D721Med (cell line): ENCODE measurements at regions not wholly inside any gene's neighbourhood (a gene's known extent, or its start where the extent isn't known, plus 50 kb on each side); places are given as distances from the start of the nearest gene placed in this dataset.

ENCODE experiments used
- DNase-seq: peaks from one replicate; pipeline ENCODE4 v3.0.0; 2011; ENCODE audit warnings: low spot score; ENCODE audit not compliant: insufficient read length
- FAIRE-seq: peaks from 2 replicates; lab custom pipeline; 2011; peaks lifted over from hg19 to GRCh38; lab: Jason Lieb, UNC
- TF ChIP-seq, protein P1 (sequence below): IDR thresholded peaks from 2 replicates; pipeline ENCODE4 v1.5.1; 2012; ENCODE audit warnings: mild to moderate bottlenecking, control low read depth; ENCODE audit not compliant: insufficient read depth; ENCODE audit errors: missing control alignments

DNA sequence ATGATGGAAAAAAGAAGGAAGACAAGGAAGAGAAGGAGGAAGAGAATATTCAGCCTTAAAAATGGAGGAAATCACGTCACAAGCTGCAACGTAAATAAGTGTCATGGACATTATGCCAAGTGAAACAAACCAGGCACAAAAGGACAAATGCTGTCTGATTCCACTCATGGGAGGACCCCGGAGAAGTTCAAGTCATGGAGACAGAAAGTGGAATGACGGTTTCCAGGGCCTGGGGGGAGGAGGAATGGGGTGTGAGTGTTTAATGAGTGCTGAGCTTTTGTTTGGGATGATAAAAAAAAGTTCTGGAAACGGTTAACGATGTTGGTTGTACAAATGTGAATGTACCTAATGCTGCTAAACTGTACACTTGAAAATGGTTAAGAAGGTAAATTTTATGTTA is 439.5 kb downstream of the GADD45G start:
- DNase-seq (no peak), FAIRE-seq (no peak)

GRCh38 chr9:90044710-90045151 is 439.9 kb downstream of the GADD45G start:
- TF ChIP-seq, protein P1, sequence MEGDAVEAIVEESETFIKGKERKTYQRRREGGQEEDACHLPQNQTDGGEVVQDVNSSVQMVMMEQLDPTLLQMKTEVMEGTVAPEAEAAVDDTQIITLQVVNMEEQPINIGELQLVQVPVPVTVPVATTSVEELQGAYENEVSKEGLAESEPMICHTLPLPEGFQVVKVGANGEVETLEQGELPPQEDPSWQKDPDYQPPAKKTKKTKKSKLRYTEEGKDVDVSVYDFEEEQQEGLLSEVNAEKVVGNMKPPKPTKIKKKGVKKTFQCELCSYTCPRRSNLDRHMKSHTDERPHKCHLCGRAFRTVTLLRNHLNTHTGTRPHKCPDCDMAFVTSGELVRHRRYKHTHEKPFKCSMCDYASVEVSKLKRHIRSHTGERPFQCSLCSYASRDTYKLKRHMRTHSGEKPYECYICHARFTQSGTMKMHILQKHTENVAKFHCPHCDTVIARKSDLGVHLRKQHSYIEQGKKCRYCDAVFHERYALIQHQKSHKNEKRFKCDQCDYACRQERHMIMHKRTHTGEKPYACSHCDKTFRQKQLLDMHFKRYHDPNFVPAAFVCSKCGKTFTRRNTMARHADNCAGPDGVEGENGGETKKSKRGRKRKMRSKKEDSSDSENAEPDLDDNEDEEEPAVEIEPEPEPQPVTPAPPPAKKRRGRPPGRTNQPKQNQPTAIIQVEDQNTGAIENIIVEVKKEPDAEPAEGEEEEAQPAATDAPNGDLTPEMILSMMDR: no peak
- no peak for DNase-seq
- FAIRE-seq: no peak

More for the DNA sequence above, 439.5 kb downstream of the GADD45G start:
- TF ChIP-seq, protein P1: no peak

DNA sequence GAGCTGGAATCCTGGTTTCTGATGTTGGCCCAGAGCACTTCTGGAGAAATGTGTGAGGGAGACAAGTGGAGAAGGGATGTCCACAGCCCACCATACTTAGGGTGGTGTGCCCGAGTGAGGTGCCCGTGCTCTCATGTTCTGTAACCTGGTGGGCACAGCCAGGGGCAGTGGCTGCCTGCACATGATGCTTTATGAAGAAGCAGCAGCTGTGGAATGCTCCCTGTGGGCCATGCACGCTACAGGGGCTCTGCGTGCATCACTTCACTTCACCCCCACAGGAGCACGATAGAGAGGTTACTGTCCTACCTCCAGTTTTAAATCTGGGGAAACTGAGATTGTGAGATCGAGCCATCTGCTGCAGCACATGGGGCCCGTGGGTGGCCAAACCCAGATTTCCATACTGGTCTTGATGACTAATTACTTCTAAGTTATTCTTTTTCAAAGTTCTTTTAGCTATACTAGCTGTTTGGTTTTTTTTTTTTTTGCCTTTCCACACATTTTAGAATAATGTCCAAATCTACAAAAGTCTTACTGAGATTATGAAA is 441.6 kb downstream of the GADD45G start:
- FAIRE-seq: no peak
- DNase-seq: no peak
- TF ChIP-seq, protein P1: no peak

DNA sequence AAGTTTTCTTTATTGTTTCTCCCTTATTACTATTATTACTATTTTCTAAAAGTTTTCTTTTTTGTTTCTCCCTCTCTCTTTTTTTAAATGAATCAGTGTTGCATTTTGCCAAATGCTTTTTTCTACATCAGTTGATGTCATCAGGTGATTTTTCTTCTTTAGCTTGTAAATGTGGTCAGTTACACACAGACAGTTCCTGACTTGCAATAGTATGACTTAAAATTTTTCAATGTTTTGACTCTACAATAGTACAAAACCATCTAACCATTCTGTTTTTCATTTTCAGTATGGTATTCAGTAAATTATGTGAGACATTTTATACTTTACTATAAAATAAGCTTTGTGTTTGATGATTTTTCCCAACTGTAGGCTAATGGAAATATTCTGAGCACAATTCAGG is 443.0 kb downstream of the GADD45G start:
- no peak for DNase-seq
- no peak for FAIRE-seq
- TF ChIP-seq, protein P1: no peak

DNA sequence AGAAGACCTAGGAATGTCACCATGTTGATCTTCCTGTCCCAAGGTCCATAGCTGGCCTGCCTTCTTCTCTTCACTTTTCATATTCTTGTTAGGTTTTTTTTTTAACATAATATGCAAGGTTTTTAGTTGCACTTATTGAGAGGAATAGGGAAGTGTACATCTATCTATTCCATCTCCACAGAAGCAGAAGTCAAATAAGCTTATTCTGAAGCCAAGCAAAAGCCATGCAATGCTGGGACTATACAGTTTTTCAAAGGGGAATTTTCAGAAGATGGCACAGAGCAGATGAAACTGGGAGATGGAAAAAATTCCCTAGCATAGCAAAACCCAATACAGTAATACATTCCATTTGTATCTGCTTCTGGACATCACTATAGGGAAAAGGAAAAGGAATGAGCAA is 447.6 kb downstream of the GADD45G start:
- FAIRE-seq (no peak), DNase-seq (no peak)
- TF ChIP-seq, protein P1: no peak

GRCh38 chr9:90053027-90053426 is 448.2 kb downstream of the GADD45G start:
- FAIRE-seq (peak; percentile 56), DNase-seq (no peak)
- TF ChIP-seq, protein P1: no peak

DNA sequence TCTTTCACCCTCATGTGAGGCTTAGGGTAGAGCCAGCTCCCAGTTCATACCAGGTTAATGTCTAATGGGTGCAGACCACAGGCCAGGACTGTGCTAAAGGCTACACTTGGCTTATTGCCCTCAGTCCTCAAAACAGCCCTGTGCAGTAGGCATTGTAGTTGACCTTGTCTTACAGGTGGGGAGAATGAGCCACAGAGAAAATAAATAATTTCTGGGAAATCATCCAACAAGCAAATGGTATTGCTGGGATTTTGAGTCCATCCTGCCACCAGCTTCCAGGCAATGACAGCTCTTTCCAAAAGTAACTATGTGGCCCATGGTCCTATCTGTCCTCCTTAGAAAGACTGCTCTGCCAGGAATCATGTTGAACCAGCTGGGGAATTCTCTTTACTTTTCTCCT is 450.0 kb downstream of the GADD45G start:
- TF ChIP-seq, protein P1: no peak
- no peak for FAIRE-seq
- no peak for DNase-seq
